WTC11 (cell line): ENCODE measurements at regions not wholly inside any gene's neighbourhood (a gene's known extent, or its start where the extent isn't known, plus 50 kb on each side); places are given as distances from the start of the nearest gene placed in this dataset.

ENCODE experiments used
- CBFB ChIP-seq: sonication (generic); formaldehyde crosslinking; IDR thresholded peaks from 2 replicates; pipeline ENCODE4 v1.8.1; 2022; ENCODE audit warnings: mild to moderate bottlenecking, low read depth, missing genetic modification reagents
- CREB1 ChIP-seq: sonication (generic); formaldehyde crosslinking; IDR thresholded peaks from 2 replicates; pipeline ENCODE4 v1.8.0; 2023; ENCODE audit warnings: mild to moderate bottlenecking, missing genetic modification reagents
- CREM ChIP-seq: sonication (generic); formaldehyde crosslinking; IDR thresholded peaks from 2 replicates; pipeline ENCODE4 v1.8.1; 2022; ENCODE audit warnings: mild to moderate bottlenecking, missing genetic modification reagents, moderate library complexity
- CTCF ChIP-seq: fragments of 200-600 bp; IDR thresholded peaks from 2 replicates; pipeline ENCODE4 v1.8.0; 2022; ENCODE audit warnings: antibody characterized with exemption
- JUN ChIP-seq: sonication (generic); formaldehyde crosslinking; IDR thresholded peaks from 2 replicates; pipeline ENCODE4 v1.8.0; 2023; ENCODE audit warnings: mild to moderate bottlenecking, missing genetic modification reagents

- TF ChIP-seq CREM (no peak), CBFB (no peak), CTCF (no peak), JUN (CRISPR knock-in tag) (no peak), CREB1 (CRISPR knock-in tag) (no peak)
These were observed 655.6 kb upstream of the NUDT12 start for GRCh38 chr5:104218200-104218599.
